ENCODE measurements at regions not wholly inside any gene's neighbourhood (a gene's known extent, or its start where the extent isn't known, plus 50 kb on each side); places are given as distances from the start of the nearest gene placed in this dataset.

DNA sequence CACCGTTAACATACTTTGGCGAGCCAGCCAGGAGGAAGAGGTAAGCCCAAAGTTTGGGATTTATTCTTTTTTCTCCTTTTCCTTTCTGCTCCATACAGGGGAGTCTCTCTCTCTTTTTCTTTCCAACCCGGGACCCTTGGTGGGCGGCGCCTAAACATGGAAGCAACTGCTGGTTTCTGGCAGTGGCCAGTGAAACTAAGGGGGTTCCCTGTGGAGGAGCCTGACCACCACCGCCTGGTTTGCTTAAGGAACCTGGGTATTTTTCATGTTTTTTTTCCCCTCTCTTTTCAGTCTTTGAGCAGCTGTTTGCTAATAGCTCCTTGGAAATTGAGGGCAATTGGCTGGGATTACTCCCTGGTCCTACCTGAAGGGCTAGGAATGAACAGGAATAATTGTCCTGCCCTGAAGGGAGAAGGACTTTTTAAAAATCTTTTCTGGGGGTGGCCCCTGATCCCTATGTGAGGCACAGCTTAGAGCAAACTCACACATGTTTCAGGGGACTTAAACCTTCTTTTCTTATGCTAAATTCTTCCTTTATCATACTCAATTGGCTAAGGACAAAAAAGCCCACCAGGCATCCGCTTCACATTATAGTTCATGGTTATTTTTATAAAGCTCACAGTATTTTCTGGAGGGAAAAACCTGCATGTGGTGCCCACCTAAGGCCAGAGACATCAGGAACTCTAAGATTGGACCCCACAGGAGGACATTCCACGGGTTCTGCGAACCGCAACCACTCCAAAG lies 61.3 kb upstream of the PLD5 start:
- no peaks in the 10 kb centered on the region for H3K79me2 ChIP-seq (replicated peaks; ENCODE audit: insufficient read depth)
- H3K9me3 Mint-ChIP-seq = peaks cover 54% of the 10 kb centered on the region
- peak; percentile 89 for ATAC-seq
- H3K4me1 ChIP-seq (ENCODE audit: insufficient read depth) = no peaks in the 10 kb centered on the region
- peaks cover 12% of the 10 kb centered on the region; the same call in 1 of the 2 replicates for H3K9me2 ChIP-seq (ENCODE audit: insufficient read depth)
- no peaks in the 10 kb centered on the region for H3F3A ChIP-seq (replicated peaks; ENCODE audit: low read depth)
- no peaks in the 10 kb centered on the region for H3K27me3 ChIP-seq (ENCODE audit: insufficient read depth)
- H3K36me3 Mint-ChIP-seq (ENCODE audit: low read depth) = peaks cover 51% of the 10 kb centered on the region; the same call in 2 of the 3 replicates
- no peak overlapping the region for H3K4me3 Mint-ChIP-seq
- TF ChIP-seq JUNB (IDR thresholded peaks at IDR 0.05; ENCODE audit: unreplicated experiment) (no peak), NANOG (IDR thresholded peaks at IDR 0.05; ENCODE audit: borderline replicate concordance) (peak; percentile 63; the same call in 1 of the 2 replicates), ZNF331 (CRISPR knock-in tag; IDR thresholded peaks at IDR 0.05; ENCODE audit: low read depth) (no peak), ZNF114 (CRISPR knock-in tag; IDR thresholded peaks at IDR 0.05) (peak; percentile 85; the same call in 1 of the 2 replicates)
- TF ChIP-seq, protein P1, sequence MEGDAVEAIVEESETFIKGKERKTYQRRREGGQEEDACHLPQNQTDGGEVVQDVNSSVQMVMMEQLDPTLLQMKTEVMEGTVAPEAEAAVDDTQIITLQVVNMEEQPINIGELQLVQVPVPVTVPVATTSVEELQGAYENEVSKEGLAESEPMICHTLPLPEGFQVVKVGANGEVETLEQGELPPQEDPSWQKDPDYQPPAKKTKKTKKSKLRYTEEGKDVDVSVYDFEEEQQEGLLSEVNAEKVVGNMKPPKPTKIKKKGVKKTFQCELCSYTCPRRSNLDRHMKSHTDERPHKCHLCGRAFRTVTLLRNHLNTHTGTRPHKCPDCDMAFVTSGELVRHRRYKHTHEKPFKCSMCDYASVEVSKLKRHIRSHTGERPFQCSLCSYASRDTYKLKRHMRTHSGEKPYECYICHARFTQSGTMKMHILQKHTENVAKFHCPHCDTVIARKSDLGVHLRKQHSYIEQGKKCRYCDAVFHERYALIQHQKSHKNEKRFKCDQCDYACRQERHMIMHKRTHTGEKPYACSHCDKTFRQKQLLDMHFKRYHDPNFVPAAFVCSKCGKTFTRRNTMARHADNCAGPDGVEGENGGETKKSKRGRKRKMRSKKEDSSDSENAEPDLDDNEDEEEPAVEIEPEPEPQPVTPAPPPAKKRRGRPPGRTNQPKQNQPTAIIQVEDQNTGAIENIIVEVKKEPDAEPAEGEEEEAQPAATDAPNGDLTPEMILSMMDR (conservative IDR thresholded peaks at IDR 0.05; ENCODE audit: low read depth in 2 of 2) = no peak
- TF ChIP-seq, protein P2, sequence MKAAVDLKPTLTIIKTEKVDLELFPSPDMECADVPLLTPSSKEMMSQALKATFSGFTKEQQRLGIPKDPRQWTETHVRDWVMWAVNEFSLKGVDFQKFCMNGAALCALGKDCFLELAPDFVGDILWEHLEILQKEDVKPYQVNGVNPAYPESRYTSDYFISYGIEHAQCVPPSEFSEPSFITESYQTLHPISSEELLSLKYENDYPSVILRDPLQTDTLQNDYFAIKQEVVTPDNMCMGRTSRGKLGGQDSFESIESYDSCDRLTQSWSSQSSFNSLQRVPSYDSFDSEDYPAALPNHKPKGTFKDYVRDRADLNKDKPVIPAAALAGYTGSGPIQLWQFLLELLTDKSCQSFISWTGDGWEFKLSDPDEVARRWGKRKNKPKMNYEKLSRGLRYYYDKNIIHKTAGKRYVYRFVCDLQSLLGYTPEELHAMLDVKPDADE (IDR thresholded peaks at IDR 0.05) = no peak
- TF ChIP-seq, protein P3, sequence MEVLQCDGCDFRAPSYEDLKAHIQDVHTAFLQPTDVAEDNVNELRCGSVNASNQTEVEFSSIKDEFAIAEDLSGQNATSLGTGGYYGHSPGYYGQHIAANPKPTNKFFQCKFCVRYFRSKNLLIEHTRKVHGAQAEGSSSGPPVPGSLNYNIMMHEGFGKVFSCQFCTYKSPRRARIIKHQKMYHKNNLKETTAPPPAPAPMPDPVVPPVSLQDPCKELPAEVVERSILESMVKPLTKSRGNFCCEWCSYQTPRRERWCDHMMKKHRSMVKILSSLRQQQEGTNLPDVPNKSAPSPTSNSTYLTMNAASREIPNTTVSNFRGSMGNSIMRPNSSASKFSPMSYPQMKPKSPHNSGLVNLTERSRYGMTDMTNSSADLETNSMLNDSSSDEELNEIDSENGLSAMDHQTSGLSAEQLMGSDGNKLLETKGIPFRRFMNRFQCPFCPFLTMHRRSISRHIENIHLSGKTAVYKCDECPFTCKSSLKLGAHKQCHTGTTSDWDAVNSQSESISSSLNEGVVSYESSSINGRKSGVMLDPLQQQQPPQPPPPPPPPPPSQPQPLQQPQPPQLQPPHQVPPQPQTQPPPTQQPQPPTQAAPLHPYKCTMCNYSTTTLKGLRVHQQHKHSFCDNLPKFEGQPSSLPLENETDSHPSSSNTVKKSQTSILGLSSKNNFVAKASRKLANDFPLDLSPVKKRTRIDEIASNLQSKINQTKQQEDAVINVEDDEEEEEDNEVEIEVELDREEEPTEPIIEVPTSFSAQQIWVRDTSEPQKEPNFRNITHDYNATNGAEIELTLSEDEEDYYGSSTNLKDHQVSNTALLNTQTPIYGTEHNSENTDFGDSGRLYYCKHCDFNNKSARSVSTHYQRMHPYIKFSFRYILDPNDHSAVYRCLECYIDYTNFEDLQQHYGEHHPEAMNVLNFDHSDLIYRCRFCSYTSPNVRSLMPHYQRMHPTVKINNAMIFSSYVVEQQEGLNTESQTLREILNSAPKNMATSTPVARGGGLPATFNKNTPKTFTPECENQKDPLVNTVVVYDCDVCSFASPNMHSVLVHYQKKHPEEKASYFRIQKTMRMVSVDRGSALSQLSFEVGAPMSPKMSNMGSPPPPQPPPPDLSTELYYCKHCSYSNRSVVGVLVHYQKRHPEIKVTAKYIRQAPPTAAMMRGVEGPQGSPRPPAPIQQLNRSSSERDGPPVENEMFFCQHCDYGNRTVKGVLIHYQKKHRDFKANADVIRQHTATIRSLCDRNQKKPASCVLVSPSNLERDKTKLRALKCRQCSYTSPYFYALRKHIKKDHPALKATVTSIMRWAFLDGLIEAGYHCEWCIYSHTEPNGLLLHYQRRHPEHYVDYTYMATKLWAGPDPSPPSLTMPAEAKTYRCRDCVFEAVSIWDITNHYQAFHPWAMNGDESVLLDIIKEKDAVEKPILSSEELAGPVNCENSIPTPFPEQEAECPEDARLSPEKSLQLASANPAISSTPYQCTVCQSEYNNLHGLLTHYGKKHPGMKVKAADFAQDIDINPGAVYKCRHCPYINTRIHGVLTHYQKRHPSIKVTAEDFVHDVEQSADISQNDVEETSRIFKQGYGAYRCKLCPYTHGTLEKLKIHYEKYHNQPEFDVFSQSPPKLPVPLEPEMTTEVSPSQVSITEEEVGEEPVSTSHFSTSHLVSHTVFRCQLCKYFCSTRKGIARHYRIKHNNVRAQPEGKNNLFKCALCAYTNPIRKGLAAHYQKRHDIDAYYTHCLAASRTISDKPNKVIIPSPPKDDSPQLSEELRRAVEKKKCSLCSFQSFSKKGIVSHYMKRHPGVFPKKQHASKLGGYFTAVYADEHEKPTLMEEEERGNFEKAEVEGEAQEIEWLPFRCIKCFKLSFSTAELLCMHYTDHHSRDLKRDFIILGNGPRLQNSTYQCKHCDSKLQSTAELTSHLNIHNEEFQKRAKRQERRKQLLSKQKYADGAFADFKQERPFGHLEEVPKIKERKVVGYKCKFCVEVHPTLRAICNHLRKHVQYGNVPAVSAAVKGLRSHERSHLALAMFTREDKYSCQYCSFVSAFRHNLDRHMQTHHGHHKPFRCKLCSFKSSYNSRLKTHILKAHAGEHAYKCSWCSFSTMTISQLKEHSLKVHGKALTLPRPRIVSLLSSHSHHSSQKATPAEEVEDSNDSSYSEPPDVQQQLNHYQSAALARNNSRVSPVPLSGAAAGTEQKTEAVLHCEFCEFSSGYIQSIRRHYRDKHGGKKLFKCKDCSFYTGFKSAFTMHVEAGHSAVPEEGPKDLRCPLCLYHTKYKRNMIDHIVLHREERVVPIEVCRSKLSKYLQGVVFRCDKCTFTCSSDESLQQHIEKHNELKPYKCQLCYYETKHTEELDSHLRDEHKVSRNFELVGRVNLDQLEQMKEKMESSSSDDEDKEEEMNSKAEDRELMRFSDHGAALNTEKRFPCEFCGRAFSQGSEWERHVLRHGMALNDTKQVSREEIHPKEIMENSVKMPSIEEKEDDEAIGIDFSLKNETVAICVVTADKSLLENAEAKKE (CRISPR knock-in tag; IDR thresholded peaks at IDR 0.05) = peak; percentile 89
- H3K27ac ChIP-seq (ENCODE audit: low read depth) = peak overlapping the region; percentile 55
- H3K36me3 ChIP-seq (ENCODE audit: insufficient read depth) = no peaks in the 10 kb centered on the region
- no peaks in the 10 kb centered on the region for H4K20me1 ChIP-seq (replicated peaks; ENCODE audit: insufficient read depth)
- no peak overlapping the region for H3K4me2 ChIP-seq
- DNase-seq (ENCODE audit: low spot score) = peak; percentile 52
- peaks cover 19% of the 10 kb centered on the region for H3K4me1 Mint-ChIP-seq
- H2AFZ ChIP-seq = no peak overlapping the region
- peak overlapping the region; percentile 96 for H3K27ac Mint-ChIP-seq
- peaks cover 4% of the 10 kb centered on the region for H3K27me3 Mint-ChIP-seq (ENCODE audit: insufficient read depth, low read depth, poor library complexity)
- no peak overlapping the region for H3K4me3 ChIP-seq

Measured in GM23338 (cell line).